OCI-LY7 (cell line): ENCODE measurements at regions not wholly inside any gene's neighbourhood (a gene's known extent, or its start where the extent isn't known, plus 50 kb on each side); places are given as distances from the start of the nearest gene placed in this dataset.

Experiments used
- CTCF ChIP-seq: fragments of 200-600 bp; sonication (generic); conservative IDR thresholded peaks from 2 replicates; pipeline ENCODE4 v1.5.1; 2014; ENCODE audit warnings: mild to moderate bottlenecking, antibody characterized with exemption, low read length, moderate library complexity, mixed read lengths
- EZH2phosphoT487 ChIP-seq: fragments of 200-600 bp; sonication (generic); IDR thresholded peaks from 2 replicates; pipeline ENCODE4 v1.6.1; 2018; ENCODE audit warnings: low read depth, borderline replicate concordance, mild to moderate bottlenecking, mixed run types, antibody characterized with exemption, low read length, moderate library complexity, mixed read lengths

GRCh38 chr6:84515067-84515466 lies 249.3 kb downstream of the TBX18 start:
- TF ChIP-seq CTCF: no peak
- no peak for TF ChIP-seq EZH2phosphoT487
